ENCODE measurements at regions not wholly inside any gene's neighbourhood (a gene's known extent, or its start where the extent isn't known, plus 50 kb on each side); places are given as distances from the start of the nearest gene placed in this dataset.

DNA sequence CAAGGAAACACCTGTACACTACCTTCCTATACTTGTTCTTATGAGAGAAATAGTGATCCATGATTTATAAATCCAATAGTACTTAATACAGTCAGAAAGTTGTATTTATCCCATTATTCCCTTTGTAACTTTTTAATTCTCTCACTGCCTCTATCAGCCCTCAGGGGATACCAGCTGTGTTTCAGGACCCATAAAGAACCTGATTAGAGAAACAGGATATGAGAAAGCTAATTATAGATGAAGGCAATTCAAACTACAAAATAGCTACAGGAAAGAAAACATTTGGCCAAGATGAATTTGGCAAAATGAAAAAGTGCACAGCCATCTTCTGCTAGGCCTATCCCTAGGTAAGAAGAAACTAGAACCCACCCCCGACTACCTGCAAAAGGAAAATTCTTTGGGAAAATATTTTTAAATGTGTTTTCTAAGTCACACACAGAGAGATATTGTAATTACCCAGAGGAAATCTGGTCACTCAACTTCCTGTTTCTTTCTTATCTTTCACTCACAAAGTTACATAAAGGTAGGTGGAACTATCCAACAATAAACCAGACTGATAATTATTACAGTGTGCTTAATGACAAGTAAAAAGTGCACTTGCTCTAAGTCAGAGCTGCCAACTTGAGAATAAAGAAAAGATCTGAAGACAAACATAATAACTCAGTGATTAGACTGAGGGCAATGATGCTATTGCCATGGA, 836.5 kb upstream of the HTR2C start:
- no peak for DNase-seq (ENCODE audit: low read depth, low spot score)

DNA sequence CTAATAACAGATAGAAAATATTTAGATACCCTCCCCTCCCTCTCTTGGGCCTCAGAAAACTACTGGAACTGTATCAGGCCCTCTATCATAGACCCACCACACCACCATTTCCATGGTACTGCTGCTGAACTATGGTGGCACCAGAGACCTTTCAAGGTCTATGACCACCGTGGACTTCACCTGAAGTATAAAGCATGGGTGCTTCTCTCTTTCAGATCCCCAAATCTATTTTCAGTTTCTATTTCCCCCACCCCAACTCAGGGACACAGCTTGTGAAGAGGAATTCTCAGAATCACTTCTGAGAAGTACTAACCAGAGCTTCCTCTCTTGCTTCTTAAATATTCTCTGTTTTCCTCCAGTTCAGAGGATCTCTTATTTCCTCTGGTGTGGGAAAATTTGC, 840.8 kb upstream of the HTR2C start:
- DNase-seq (ENCODE audit: low read depth, low spot score) = no peak

DNA sequence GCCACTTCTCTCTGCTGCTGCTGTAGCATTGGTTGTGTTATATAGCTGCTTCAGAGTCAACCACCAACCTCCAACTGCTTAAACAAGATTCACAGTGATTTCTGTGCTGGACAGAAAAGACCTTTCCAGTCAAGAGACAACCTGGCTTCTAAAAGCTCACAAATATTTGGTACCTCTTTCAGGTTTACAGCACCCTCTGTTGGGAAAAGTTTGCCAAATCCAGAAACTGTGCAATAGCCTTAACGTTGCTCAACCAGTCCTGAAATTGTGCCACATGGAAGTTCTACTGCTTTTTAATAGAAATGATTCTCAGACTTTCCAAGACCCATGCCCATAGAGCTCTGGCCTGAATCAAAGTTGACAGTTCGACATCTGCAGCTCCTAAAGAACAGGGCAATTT, 842.1 kb upstream of the HTR2C start:
- peak; percentile 2 for DNase-seq (ENCODE audit: low read depth, low spot score)

DNA sequence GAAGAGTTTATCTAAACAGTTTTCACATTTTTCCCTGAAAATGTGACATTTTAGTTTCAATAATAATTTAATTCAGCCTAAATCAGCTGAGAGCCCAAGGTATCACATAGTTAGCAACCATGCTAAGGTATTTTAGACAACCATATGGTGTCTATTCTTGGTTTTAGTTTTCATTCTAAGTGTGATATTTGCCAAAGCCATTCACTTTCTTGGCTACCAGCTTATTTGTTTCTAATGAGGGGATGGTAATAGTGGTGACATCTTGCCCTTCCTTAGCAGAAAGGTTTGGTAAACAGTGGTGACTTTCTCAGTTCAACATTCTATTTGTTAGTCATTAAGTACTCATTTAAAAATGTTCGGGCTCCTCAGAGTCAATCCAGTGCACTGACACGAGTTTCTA, 854.9 kb upstream of the HTR2C start:
- no peak for DNase-seq (ENCODE audit: low read depth, low spot score)

DNA sequence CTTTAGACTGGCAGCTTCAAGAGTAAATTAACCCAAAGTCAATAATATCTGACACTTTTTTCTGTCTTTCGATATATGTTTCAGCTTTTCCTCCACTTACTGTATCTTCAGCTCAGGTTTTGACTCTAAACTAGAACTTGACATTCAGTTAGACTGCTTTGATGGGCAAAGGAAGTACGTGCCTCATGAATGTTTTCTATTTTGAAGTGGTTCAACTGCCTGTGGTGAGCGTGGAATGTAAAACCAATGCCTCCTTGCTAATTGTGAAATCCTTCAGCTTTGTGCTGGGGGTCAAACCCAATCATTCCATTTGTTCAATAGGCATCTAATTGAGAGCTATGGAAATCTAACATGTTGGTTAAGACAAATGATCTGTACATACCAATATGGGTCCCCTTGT, 857.0 kb upstream of the HTR2C start:
- no peak for DNase-seq (ENCODE audit: low read depth, low spot score)

DNA sequence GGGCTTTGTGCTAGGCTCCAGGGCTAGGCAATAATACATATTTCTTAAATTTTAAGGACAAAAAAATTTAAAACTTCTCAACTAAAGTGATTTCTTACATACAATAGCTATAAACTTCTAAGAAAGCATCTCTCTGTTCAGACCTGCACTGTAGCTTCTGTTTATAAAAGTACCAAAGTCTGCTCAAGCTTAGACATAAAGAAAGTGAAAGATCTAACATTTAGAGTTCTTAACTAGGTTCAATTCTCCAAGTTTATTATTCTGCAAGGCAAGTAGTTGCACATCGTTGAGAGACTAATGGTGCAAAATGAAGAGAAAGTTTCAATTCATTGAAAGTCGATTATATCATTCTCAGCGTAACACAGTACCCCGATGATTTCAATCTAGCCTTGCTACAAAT, 857.4 kb upstream of the HTR2C start:
- no peak for DNase-seq (ENCODE audit: low read depth, low spot score)

DNA sequence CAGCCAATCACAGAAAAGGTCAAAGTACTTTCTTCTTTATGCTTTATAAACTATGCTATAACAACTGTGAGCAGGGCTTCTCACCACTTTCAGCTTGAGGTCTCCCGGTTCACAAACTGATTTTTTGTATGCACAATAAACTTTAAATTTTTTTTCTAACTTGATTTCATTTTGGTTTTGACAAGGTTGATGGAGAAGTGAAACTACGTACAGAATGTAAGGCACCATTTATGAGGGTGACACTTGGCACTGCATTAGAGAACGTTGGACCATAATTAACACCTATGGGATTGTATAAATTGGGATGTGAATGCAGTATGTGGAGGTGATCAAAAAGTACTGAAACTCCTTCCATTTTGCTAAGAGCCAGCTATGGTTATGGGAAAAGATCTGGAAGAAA, 857.9 kb upstream of the HTR2C start:
- no peak for DNase-seq (ENCODE audit: low read depth, low spot score)

DNA sequence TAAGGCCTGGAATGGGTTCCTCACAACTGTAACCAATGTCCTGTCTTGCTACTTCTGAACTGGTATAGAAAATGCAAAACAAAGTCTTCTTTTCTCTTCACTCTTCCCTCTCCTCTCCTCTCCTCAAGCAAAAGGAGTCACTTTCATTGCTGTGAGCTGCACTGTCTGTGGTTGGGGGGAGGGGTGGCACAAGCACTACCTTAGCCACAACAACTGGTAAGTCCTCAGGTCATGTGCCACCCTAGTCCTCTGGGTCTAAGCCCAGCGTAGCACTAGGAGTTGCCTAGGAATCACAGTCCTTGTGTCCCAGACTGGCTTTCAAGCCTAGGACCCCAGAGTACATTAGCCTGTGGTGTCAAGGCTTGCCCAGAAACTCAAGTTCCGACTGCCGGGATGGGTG, 859.3 kb upstream of the AMOT start:
- DNase-seq (ENCODE audit: low read depth, low spot score) = no peak

DNA sequence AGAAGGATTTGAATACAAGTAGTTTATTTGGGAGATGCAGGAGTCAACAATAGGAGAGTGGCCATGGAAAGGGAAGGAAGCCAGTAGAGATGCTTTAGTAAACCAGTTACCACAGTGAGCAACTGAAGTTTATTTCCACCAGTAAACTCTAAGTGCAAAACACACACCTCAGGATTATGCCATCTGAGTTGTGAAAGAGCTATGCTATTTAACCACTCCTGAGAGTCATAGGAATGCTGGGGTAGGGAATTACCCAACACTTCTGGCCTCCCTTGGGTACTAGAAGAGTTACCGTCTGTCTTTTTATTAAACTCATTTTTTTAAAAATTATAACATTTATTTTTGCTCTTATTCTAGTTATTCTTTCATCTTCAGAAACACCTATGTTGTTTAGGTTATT, 834.6 kb upstream of the AMOT start:
- DNase-seq (ENCODE audit: low read depth, low spot score) = no peak

DNA sequence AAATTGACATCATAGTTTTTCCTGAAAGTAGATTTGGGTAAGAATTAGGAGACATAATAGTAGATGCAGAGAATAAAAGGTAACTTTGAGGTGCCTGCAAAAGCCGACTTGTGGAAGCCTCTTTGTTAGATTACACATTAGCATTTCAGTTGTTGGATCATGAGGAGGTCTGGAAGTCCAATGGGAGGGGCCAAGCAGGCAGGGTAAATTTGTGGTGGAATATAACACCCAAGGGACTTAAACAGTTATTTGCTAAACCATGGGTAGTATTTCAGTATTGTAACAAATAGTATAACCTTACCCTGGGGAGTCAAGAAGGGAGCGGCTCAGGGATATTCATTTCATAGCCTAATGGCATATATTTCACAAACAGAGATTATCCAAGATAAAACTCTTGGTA, 810.7 kb upstream of the AMOT start:
- DNase-seq (ENCODE audit: low read depth, low spot score) = no peak

DNA sequence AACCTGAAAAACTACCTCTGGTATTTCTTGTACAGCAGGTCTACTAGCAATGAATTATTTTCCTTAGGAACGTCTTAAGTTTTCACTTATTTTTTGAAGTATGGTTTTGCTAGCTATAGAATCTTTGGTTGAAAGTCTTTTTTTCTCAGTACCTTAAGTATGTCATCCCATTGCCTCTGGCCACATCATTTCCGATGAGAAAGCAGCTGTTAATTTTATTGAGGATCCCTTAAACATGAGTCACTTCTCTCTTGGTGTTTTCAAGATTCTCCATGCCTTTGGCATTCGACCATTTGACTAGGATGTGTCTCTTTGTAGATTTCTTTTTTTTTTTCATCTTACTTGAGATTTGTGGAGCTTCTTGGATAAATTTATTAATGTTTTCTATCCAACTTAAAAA, 803.8 kb upstream of the AMOT start:
- no peak for DNase-seq (ENCODE audit: low read depth, low spot score)

DNA sequence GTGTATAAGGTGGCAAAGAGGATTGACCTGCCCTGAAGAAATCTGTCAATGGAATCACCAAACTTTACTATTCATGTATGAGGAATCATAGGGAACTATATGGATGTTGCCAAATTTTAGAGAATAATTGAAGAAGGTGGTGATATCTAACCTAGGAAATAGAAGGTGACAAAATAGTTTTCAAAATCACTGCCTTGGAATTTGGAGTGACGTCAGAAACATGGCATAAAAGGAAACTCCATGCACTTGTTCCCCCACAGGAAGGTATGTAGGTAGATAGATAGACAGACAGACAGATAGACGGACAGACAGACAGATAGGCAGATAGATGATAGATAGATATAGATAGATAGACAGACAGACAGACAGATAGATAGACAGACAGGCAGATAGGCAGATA, 793.9 kb upstream of the AMOT start:
- no peak for DNase-seq (ENCODE audit: low read depth, low spot score)

DNA sequence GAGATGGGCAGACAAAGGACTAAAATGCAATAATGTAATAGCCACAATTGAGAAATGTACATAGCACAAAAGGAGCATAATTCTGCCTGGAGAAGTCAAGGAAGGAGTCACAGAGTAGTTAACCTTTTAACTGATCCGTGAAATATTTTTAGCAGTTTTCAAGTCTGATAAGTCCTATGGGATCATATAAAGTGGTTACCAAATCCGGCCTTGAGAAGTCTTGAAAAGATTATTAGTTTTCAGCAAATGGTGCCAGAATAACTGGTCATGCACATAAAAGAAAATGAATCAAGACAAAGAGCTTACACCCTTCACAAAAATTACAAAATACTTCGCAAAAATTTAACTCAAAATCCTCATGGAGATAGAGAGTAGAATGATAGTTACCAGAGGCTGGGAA, 788.7 kb upstream of the AMOT start:
- DNase-seq (ENCODE audit: low read depth, low spot score) = no peak

DNA sequence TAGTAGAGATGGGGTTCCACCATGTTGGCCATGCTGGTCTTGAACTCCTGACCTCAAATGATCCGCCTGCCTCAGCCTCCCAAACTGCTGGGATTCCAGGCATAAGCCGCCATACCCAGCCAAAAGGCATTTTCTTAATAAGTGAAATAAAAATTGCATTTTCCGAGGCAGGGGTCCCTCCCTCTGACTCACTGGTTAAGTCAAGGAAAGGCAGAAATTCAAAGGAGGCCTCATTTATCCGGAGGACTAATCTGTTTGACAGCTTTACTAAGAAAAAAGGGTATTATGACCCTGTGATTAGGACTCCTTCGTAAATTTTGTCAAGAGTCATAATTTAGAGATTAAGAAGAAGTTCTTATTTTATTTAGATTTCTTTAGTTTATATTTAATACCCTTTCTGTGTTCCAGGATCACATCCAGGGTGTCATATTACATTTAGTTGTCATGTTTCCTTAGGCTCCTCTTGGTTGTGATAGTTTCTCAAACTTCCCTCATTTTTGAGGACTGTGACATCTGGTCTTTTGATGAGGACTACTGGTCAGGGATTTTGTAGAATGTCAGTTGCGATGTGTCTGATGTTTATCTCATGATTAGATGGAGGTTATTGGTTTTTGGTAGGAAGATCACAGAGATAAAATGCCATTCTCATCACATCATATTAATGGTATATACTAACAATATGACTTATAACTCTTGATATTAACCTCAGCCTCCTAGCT, 753.7 kb upstream of the AMOT start:
- no peak for DNase-seq (ENCODE audit: low read depth, low spot score)

DNA sequence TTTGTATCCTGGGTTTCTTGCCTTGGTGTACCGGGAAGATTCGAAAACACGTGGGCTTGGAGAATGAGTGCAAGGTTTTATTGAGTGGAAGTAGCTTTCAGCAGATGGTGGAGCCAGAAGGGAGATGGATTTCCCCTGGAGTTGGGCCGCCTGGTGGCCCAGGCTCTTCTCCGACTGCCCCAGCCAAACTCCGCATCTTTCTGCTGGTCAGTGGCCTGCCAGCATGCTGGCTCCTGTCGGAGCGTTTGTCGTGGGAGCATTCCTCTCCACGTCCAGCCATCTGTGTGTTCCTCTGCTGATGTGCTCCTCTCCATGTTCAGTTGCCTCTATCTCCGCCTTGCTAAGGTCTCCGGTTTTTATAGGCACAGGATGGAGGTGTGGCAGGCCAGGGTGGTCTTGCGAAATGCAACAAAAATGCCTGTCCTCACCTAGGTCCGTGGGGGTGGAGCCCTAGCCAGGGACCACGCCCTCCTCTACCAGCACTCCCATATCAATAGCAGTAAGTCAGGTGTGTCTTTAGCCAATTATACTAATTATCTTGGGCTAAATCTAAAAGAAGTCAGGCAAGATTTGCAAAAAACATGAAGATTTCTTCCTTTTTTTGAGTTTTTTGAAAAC, 745.8 kb upstream of the AMOT start:
- no peak for DNase-seq (ENCODE audit: low read depth, low spot score)

DNA sequence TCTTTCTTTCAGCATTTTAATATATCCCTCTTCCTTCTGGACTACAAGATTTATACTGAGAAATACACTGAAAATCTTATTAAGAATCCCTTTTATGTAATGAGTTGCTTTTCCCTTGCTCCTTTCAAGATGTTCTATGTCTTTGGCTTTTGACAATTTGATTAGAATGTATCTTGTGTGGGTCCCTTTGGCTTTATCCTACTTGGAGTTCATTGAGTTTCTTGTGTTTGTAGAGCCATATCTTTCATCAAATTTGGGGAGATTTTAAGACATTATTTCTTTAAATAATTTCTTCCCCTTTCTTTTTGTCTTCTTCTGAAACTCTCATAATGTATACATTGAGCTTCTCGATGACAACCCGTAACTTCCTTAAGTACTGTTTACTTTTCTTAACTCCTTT, 739.9 kb upstream of the AMOT start:
- DNase-seq (ENCODE audit: low read depth, low spot score) = no peak

DNA sequence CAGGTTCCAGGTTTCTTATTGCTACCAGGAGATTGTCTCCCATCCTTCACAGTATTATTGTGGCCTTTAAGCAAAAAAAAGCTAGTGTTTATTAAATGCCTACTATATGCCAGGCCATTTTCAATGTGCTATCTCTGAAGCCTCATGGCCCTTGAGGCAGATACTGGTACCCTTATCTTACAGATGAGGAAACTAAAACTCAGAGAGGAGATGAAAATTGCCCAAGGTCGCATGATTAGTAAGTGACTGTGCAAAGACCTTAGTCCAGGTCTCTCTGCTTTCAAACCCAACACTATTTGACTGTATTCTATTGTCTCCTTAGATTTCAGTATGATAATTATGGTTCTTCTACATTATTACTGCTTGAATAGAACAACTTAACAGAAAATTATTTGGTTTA, 717.9 kb upstream of the AMOT start:
- no peak for DNase-seq (ENCODE audit: low read depth, low spot score)

DNA sequence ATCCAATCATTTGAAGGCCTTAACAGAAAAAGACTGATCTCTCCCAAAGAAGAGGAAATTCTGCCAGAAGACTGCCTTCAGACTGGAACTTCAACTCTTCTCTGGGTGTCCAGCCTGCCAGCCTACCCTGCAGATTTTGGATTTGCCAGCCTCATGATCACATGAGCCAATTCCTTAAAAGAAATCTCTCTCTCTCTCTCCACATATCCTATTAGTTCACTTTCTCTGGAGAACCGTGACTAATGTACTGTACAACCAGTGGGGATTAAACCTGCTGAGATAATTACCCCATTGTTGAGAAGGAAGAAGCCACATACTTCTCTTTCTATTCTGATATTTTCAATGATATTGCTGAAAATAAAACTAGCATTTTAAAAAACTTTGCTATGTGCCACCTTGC, 711.3 kb upstream of the AMOT start:
- DNase-seq (ENCODE audit: low read depth, low spot score) = no peak

DNA sequence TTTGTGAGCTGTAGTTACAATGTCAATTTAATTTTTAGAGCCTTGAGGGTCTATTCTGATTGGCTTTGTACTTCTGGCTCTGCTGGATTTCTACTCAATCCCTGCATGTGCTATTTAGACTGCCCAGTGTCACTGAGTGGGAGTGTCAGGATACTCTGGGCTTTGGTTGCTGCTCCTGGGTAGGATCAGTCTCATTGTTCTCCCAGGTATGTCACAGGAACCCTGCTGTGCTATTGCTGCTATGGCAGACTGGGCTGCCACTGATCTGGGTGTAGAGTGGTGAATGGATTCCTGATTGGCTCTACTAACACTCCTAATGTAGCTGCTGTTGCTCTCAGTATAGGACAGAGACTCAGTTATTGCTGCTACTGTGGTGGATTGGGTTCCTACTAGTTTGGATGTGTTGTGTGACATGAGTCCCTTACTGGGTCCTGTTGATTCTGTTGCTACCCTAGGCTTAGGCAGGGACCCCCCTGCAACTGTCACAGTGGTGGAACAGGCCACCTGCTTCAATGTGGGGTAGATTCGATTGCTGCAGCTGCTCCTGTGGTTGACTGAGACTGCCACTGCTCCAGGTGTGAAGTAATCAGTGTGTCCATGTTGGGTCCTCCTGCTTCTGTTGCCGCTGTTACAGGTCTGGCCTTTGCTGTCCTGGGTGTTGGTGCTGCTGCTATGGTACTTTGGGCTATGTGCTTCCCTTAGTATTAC, 707.8 kb upstream of the AMOT start:
- no peak for DNase-seq (ENCODE audit: low read depth, low spot score)

DNA sequence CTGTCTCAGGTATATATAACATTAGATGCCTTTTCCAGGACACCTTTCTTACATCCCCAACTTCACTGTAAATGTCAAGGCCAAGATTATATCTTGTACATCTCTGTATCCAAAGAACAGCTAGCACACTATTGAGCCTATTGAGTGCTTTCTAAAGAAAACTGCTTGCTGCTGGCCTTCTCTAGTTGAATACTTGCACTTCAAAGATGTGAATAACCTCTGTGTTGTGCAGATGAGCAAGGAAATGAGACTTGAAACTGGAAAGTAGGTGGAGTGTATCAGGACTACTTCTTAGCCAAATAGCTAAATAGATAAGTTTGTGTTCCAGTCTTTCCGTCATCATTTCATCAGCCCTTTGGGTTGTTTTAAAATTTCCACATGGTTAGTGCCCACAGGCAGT, 704.4 kb upstream of the AMOT start:
- DNase-seq (ENCODE audit: low read depth, low spot score) = no peak

DNA sequence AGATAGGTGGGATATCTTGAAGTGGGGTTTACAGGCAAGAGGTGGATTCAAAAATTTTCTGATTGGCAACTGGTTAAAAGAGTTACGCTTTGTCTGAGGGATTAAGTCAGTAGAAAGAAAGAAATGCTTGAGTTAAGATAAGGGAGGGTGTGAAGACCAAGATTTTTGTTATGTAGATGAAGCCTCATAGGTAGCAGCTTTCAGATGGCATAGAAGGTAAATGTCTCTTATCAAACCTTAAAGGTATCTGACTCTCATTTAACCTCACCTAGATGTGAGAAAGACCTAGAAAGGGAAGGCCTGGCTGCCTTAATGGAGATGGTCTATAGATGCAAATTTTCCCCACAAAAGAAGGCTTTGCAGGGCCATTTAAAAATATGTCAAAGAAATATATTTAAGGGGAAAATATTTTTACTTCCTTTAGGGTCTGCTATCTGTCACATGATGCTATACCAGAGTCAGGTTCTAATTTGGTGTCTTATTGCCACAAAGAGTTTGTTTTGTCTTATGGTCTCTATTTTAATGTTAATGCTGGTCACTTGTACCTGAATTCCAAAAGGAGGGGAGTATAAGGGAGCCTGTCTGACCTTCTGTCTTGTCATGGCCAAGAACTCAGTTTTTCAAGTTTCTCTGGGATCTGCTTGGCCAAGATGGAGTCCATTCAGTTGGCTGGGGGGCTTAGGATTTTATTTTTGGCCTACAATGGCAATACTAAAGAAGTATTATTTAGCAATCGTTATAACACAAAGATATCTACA, 699.1 kb upstream of the AMOT start:
- DNase-seq (ENCODE audit: low read depth, low spot score) = no peak
